H9 (cell line): ENCODE measurements at regions not wholly inside any gene's neighbourhood (a gene's known extent, or its start where the extent isn't known, plus 50 kb on each side); places are given as distances from the start of the nearest gene placed in this dataset.

ENCODE experiments used
- DNase-seq: peaks from one replicate; pipeline ENCODE4 v3.0.0-alpha.2; 2017
- H2AFZ ChIP-seq: one replicate; pipeline ENCODE4 v1.6.1; 2013; ENCODE audit warnings: mild to moderate bottlenecking, low read length, control low read depth, moderate library complexity
- H2AK5ac ChIP-seq: 2 replicates; pipeline ENCODE4 v1.6.1; 2013; ENCODE audit warnings: low read length, control low read depth, mixed read lengths; ENCODE audit not compliant: insufficient read length
- H2BK120ac ChIP-seq: one replicate; pipeline ENCODE4 v1.6.1; 2013; ENCODE audit warnings: low read depth, mild to moderate bottlenecking, low read length, control low read depth, inconsistent platforms; ENCODE audit not compliant: poor library complexity, severe bottlenecking
- H2BK12ac ChIP-seq: 2 replicates; pipeline ENCODE4 v1.6.1; 2013; ENCODE audit warnings: low read length, control low read depth, mixed read lengths, low read depth; ENCODE audit not compliant: insufficient read length
- H2BK15ac ChIP-seq: 2 replicates; pipeline ENCODE4 v1.6.1; 2013; ENCODE audit warnings: low read depth, low read length, control low read depth
- H2BK20ac ChIP-seq: one replicate; pipeline ENCODE4 v1.6.1; 2013; ENCODE audit warnings: low read depth, mild to moderate bottlenecking, low read length, control low read depth, inconsistent platforms; ENCODE audit not compliant: poor library complexity, severe bottlenecking
- H2BK5ac ChIP-seq: 2 replicates; pipeline ENCODE4 v1.6.1; 2013; ENCODE audit warnings: low read length, control low read depth, mixed read lengths; ENCODE audit not compliant: insufficient read length
- H3K14ac ChIP-seq: 2 replicates; pipeline ENCODE4 v1.6.1; 2013; ENCODE audit warnings: low read length, control low read depth; ENCODE audit not compliant: insufficient read depth
- H3K18ac ChIP-seq: 2 replicates; pipeline ENCODE4 v1.6.1; 2013; ENCODE audit warnings: low read depth, mild to moderate bottlenecking, mixed read lengths, low read length, control low read depth; ENCODE audit not compliant: insufficient read length
- H3K23ac ChIP-seq: 2 replicates; pipeline ENCODE4 v1.6.1; 2013; ENCODE audit warnings: low read length, control low read depth, mixed read lengths, low read depth; ENCODE audit not compliant: insufficient read length
- H3K23me2 ChIP-seq: 2 replicates; pipeline ENCODE4 v1.6.1; 2013; ENCODE audit warnings: low read depth, mild to moderate bottlenecking, mixed read lengths, low read length, control low read depth; ENCODE audit not compliant: insufficient read length, poor library complexity, severe bottlenecking
- H3K27ac ChIP-seq: 2 replicates; pipeline ENCODE4 v1.5.1; 2013; ENCODE audit warnings: low read length, control low read depth, mixed read lengths, low read depth; ENCODE audit not compliant: insufficient read length
- H3K27me3 ChIP-seq: 2 replicates; pipeline ENCODE4 v1.6.1; 2013; ENCODE audit warnings: low read length, control low read depth, inconsistent platforms; ENCODE audit not compliant: insufficient read depth
- H3K4ac ChIP-seq: 2 replicates; pipeline ENCODE4 v1.6.1; 2013; ENCODE audit warnings: low read depth, mild to moderate bottlenecking, control low read depth, inconsistent platforms, low read length, moderate library complexity
- H3K4me1 ChIP-seq: 2 replicates; pipeline ENCODE4 v1.6.1; 2013; ENCODE audit warnings: low read length, control low read depth, inconsistent platforms; ENCODE audit not compliant: insufficient read depth
- H3K4me2 ChIP-seq: 2 replicates; pipeline ENCODE4 v1.6.1; 2013; ENCODE audit warnings: low read length, control low read depth, mixed read lengths; ENCODE audit not compliant: insufficient read length, insufficient read depth
- H3K56ac ChIP-seq: 2 replicates; pipeline ENCODE4 v1.6.1; 2013; ENCODE audit warnings: low read depth, mild to moderate bottlenecking, mixed read lengths, low read length, control low read depth; ENCODE audit not compliant: insufficient read length
- H3K79me1 ChIP-seq: 2 replicates; pipeline ENCODE4 v1.6.1; 2013; ENCODE audit warnings: low read depth, mild to moderate bottlenecking, moderate library complexity, low read length, control low read depth, inconsistent platforms; ENCODE audit not compliant: insufficient read depth, poor library complexity, severe bottlenecking
- H3K79me2 ChIP-seq: 2 replicates; pipeline ENCODE4 v1.6.1; 2013; ENCODE audit warnings: low read length, control low read depth, inconsistent platforms; ENCODE audit not compliant: insufficient read depth
- H3K9ac ChIP-seq: 2 replicates; pipeline ENCODE4 v1.6.1; 2013; ENCODE audit warnings: low read length, control low read depth, mixed read lengths; ENCODE audit not compliant: insufficient read length; ENCODE audit errors: extremely low read depth
- H3K9me3 ChIP-seq: one replicate; pipeline ENCODE4 v1.6.1; 2013; ENCODE audit warnings: low read depth, low read length, inconsistent platforms; ENCODE audit not compliant: control insufficient read depth
- H3T11ph ChIP-seq: one replicate; pipeline ENCODE4 v1.6.1; 2013; ENCODE audit warnings: mild to moderate bottlenecking, low read length, control low read depth, inconsistent platforms
- H4K20me1 ChIP-seq: one replicate; pipeline ENCODE4 v1.6.1; 2013; ENCODE audit not compliant: control insufficient read depth, insufficient read length, insufficient read depth
- H4K5ac ChIP-seq: 2 replicates; pipeline ENCODE4 v1.6.1; 2013; ENCODE audit warnings: low read depth, mild to moderate bottlenecking, mixed read lengths, low read length, control low read depth; ENCODE audit not compliant: insufficient read length
- H4K8ac ChIP-seq: replicated peaks from 2 replicates; pipeline ENCODE4 v1.6.1; 2013; ENCODE audit warnings: low read length, control low read depth, mixed read lengths, low read depth; ENCODE audit not compliant: insufficient read length
- H4K91ac ChIP-seq: 2 replicates; pipeline ENCODE4 v1.6.1; 2013; ENCODE audit warnings: low read depth, mild to moderate bottlenecking, moderate library complexity, mixed read lengths, low read length, control low read depth; ENCODE audit not compliant: insufficient read length
- H3K27ac Mint-ChIP-seq, 3 experiments: 2 replicates in 2 of 3; 3 replicates in 1 of 3; pipeline ENCODE4 v1.8.0; 2020 to 2021; ENCODE audit warnings: mixed read lengths in 3 of 3, mild to moderate bottlenecking in 1 of 3, moderate library complexity in 1 of 3
- H3K27me3 Mint-ChIP-seq: 2 replicates; pipeline ENCODE4 v1.8.0; 2021; ENCODE audit warnings: low read depth, mild to moderate bottlenecking, moderate library complexity, mixed read lengths
- H3K36me3 Mint-ChIP-seq, 3 experiments: 2 replicates in 2 of 3; 3 replicates in 1 of 3; pipeline ENCODE4 v1.8.0; 2020 to 2021; ENCODE audit warnings: low read depth in 3 of 3, mixed read lengths in 3 of 3; ENCODE audit not compliant: insufficient read depth in 1 of 3
- H3K4me1 Mint-ChIP-seq, 2 experiments: 2 replicates each; pipeline ENCODE4 v1.8.0; 2020; ENCODE audit warnings: mixed read lengths in 2 of 2
- H3K4me3 Mint-ChIP-seq, 2 experiments: 2 replicates in 1 of 2; 3 replicates in 1 of 2; pipeline ENCODE4 v1.8.0; 2020 to 2021; ENCODE audit warnings: mild to moderate bottlenecking in 2 of 2, mixed read lengths in 2 of 2, moderate library complexity in 1 of 2
- H3K9me3 Mint-ChIP-seq, 2 experiments: 2 replicates in 1 of 2; 3 replicates in 1 of 2; pipeline ENCODE4 v1.8.0; 2020; ENCODE audit warnings: mild to moderate bottlenecking in 2 of 2, mixed read lengths in 2 of 2, moderate library complexity in 1 of 2
- WGBS: extraction: QIAGEN DNeasy Blood & Tissue Kit; methylation state at CpG from one replicate; pipeline ENCODE4 v1.1.7; 2013; ENCODE audit warnings: missing lambda C conversion rate, low lambda C conversion rate, mixed read lengths; ENCODE audit not compliant: insufficient read length; ENCODE audit errors: extremely low coverage; 5-methylcytosine and 5-hydroxymethylcytosine counted together
- TF ChIP-seq, protein P1 (sequence below): fragments of 200-600 bp; sonication (generic); conservative IDR thresholded peaks from 3 replicates; pipeline ENCODE4 v1.8.0; 2021; ENCODE audit warnings: antibody characterized with exemption, mild to moderate bottlenecking

GRCh38 chr4:3834663-3835521 lies 68.7 kb downstream of the ADRA2C start:
- no peak overlapping the region for H2BK15ac ChIP-seq
- no peak overlapping the region for H2BK120ac ChIP-seq
- Mint-ChIP-seq H3K4me1 (peaks cover 37 to 55% of the 10 kb centered on the region in 2 experiments), H3K9me3 (peaks cover 0 to 13% of the 10 kb centered on the region in 2 experiments; a peak in 2 of 5 replicates), H3K27me3 (peaks cover 44% of the 10 kb centered on the region), H3K27ac (no peak overlapping the region), H3K36me3 (peaks cover 0 to 6% (median 6%) of the 10 kb centered on the region in 3 experiments; a peak in 3 of 7 replicates), H3K4me3 (no peak overlapping the region)
- H4K20me1 ChIP-seq, result no peaks in the 10 kb centered on the region
- no peak overlapping the region for H3K4me2 ChIP-seq
- H2AFZ ChIP-seq, result no peak overlapping the region
- H2BK20ac ChIP-seq, result no peak overlapping the region
- no peak overlapping the region for H2AK5ac ChIP-seq
- H2BK5ac ChIP-seq, result no peak overlapping the region
- H3K27ac ChIP-seq, result no peak overlapping the region
- no peaks in the 10 kb centered on the region; the same call in 1 of the 2 replicates for H3K27me3 ChIP-seq
- TF ChIP-seq, protein P1, sequence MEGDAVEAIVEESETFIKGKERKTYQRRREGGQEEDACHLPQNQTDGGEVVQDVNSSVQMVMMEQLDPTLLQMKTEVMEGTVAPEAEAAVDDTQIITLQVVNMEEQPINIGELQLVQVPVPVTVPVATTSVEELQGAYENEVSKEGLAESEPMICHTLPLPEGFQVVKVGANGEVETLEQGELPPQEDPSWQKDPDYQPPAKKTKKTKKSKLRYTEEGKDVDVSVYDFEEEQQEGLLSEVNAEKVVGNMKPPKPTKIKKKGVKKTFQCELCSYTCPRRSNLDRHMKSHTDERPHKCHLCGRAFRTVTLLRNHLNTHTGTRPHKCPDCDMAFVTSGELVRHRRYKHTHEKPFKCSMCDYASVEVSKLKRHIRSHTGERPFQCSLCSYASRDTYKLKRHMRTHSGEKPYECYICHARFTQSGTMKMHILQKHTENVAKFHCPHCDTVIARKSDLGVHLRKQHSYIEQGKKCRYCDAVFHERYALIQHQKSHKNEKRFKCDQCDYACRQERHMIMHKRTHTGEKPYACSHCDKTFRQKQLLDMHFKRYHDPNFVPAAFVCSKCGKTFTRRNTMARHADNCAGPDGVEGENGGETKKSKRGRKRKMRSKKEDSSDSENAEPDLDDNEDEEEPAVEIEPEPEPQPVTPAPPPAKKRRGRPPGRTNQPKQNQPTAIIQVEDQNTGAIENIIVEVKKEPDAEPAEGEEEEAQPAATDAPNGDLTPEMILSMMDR, result no peak
- no peak overlapping the region for H4K5ac ChIP-seq
- no peaks in the 10 kb centered on the region for H3K79me1 ChIP-seq
- no CpG with 5 or more reads among the region's 18 CpGs for WGBS
- no peak overlapping the region for H3K9ac ChIP-seq
- H3K18ac ChIP-seq, result no peak overlapping the region
- H3K23me2 ChIP-seq, result no peaks in the 10 kb centered on the region
- H3K9me3 ChIP-seq, result no peaks in the 10 kb centered on the region
- no peak overlapping the region for H3K14ac ChIP-seq
- no peak overlapping the region for H4K8ac ChIP-seq
- H3K4me1 ChIP-seq, result peaks cover 11% of the 10 kb centered on the region; the same call in 1 of the 2 replicates
- no peaks in the 10 kb centered on the region for H3K79me2 ChIP-seq
- H3K56ac ChIP-seq, result no peak overlapping the region
- H3K23ac ChIP-seq, result no peak overlapping the region
- H3T11ph ChIP-seq, result no peak overlapping the region
- H4K91ac ChIP-seq, result no peak overlapping the region
- no peak overlapping the region for H2BK12ac ChIP-seq
- DNase-seq, result no peak
- H3K4ac ChIP-seq, result no peak overlapping the region
